ENCODE measurements at regions not wholly inside any gene's neighbourhood (a gene's known extent, or its start where the extent isn't known, plus 50 kb on each side); places are given as distances from the start of the nearest gene placed in this dataset.
A peak's percentile ranks its signal among the peaks of the same experiment; 100 is the strongest.

DNA sequence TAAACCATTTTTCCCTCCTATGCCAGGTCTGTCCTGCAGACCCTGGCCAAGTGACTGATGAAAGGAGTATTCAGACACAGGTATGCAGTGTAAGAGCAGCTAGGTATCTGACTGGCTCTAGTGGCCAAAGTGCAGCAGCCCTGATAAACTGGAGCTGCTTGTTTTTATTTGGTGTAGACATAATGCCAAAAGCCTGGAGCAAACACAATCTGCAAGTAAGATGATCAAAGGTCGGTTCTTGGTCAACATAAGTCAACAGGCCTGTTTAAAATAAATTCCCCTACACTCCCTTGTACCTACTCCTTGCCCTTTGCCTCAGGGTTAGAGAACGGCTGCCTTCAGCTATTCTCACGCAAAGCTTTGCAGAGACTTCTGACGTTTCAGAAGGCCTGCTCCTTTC is 1003.1 kb downstream of the ZPLD1 start:
- no peaks in the 10 kb centered on the region for H3K4me1 ChIP-seq (ENCODE audit: control insufficient read depth in 2 of 2, insufficient read depth in 1 of 2, low read depth in 1 of 2, low read length in 2 of 2)
- no peak overlapping the region for H3K4me2 ChIP-seq (ENCODE audit: insufficient read depth, low read length, poor library complexity, severe bottlenecking)
- no peak overlapping the region for H2AK5ac ChIP-seq (ENCODE audit: low read depth, low read length)
- H3K23ac ChIP-seq (ENCODE audit: low read depth, low read length, poor library complexity) = no peak overlapping the region
- no peak overlapping the region for H4K91ac ChIP-seq (ENCODE audit: low read depth, low read length, poor library complexity)
- WGBS, 2 donors (ENCODE audit: extremely low coverage in 2 of 2, insufficient read length in 2 of 2, insufficient replicate concordance in 1 of 2) = no CpG with 5 or more reads among the region's 4 CpGs
- no peak overlapping the region for H3K4me3 ChIP-seq (ENCODE audit: low read length in 2 of 2)
- H3K9ac ChIP-seq (ENCODE audit: low read depth, low read length, poor library complexity) = no peak overlapping the region
- H3K4ac ChIP-seq (ENCODE audit: low read length) = no peak overlapping the region
- DNase-seq (ENCODE audit: low spot score) = no peak
- no peak overlapping the region for H4K8ac ChIP-seq (ENCODE audit: low read depth, low read length)
- no peak overlapping the region for H3K14ac ChIP-seq (ENCODE audit: low read length)
- H3K27me3 ChIP-seq (ENCODE audit: control insufficient read depth in 3 of 3, insufficient read depth in 3 of 3, low read depth in 1 of 3, low read length in 3 of 3) = no peaks in the 10 kb centered on the region
- no peaks in the 10 kb centered on the region for H3K79me1 ChIP-seq (ENCODE audit: low read depth, low read length)
- no peak overlapping the region for H3K18ac ChIP-seq (ENCODE audit: low read length)
- H2AFZ ChIP-seq (ENCODE audit: low read length) = no peak overlapping the region
- no peak overlapping the region for H2BK5ac ChIP-seq (ENCODE audit: low read length)
- no peak overlapping the region for H2BK120ac ChIP-seq (ENCODE audit: low read depth, low read length)
- no peak overlapping the region for H2BK15ac ChIP-seq (ENCODE audit: low read length)
- no peak overlapping the region for H2BK12ac ChIP-seq (ENCODE audit: low read length)
- no peaks in the 10 kb centered on the region for H3K36me3 ChIP-seq (replicated peaks in 1 of 2; ENCODE audit: control insufficient read depth in 2 of 2, insufficient read depth in 2 of 2, low read length in 2 of 2)
- peaks cover 0 to 5% of the 10 kb centered on the region in 2 donors for H3K9me3 ChIP-seq (replicated peaks in 1 of 2; ENCODE audit: control insufficient read depth in 2 of 2, insufficient read depth in 1 of 2, low read depth in 1 of 2, low read length in 2 of 2)
- H3K27ac ChIP-seq (replicated peaks; ENCODE audit: low read length) = no peak overlapping the region

- H3K9ac ChIP-seq (ENCODE audit: low read depth, low read length, poor library complexity) = no peak overlapping the region
- DNase-seq (ENCODE audit: low spot score) = no peak
Measured at GRCh38 chr3:103440539-103441203, 1005.9 kb downstream of the ZPLD1 start.

DNA sequence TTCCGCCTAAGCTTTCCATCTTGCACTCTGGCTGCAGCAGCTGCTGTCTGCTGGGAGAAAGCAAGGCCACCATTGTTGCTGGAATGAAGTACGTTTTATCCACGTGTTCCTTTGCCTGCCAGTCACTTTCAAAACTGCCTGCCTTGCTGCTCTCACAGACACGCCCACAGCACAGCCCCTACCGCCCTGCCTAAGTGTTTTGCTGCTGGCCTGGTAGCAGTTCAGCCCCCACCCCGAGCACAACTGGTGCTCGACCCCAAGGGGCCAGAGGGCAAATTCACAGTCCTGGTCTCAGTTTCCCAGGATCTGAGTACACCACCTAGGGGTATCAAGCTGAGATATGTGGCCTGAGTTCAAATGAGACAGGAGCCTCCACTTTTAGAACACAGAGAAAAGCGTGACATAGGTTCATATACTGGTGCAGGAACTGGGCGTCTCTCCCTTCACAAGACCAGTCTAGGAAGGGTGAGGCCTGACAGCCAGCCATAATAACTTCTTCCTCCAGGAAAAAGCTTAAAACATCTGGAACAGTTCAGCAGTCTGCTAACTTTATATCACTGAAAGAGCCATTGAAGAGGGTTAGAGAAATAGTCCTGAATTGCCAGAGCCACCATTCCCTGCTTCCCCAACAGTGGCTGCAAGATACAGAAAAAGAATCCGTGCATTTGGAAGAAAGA is 1012.3 kb downstream of the ZPLD1 start:
- H4K8ac ChIP-seq (ENCODE audit: low read depth, low read length) = peak overlapping the region; percentile 89
- peak overlapping the region; percentile 82 for H2AFZ ChIP-seq (ENCODE audit: low read length)
- H3K9ac ChIP-seq (ENCODE audit: low read depth, low read length, poor library complexity) = no peak overlapping the region
- H3K36me3 ChIP-seq (replicated peaks in 1 of 2; ENCODE audit: control insufficient read depth in 2 of 2, insufficient read depth in 2 of 2, low read length in 2 of 2) = no peaks in the 10 kb centered on the region
- no peak overlapping the region for H2AK5ac ChIP-seq (ENCODE audit: low read depth, low read length)
- H3K4ac ChIP-seq (ENCODE audit: low read length) = no peak overlapping the region
- no peak overlapping the region for H2BK120ac ChIP-seq (ENCODE audit: low read depth, low read length)
- peaks cover 0 to 2% of the 10 kb centered on the region in 2 donors for H3K9me3 ChIP-seq (replicated peaks in 1 of 2; ENCODE audit: control insufficient read depth in 2 of 2, insufficient read depth in 1 of 2, low read depth in 1 of 2, low read length in 2 of 2)
- no peak overlapping the region for H3K27ac ChIP-seq (replicated peaks; ENCODE audit: low read length)
- DNase-seq (ENCODE audit: low spot score) = no peak
- H3K23ac ChIP-seq (ENCODE audit: low read depth, low read length, poor library complexity) = no peak overlapping the region
- no peaks in the 10 kb centered on the region for H3K4me1 ChIP-seq (ENCODE audit: control insufficient read depth in 2 of 2, insufficient read depth in 1 of 2, low read depth in 1 of 2, low read length in 2 of 2)
- H3K27me3 ChIP-seq (ENCODE audit: control insufficient read depth in 3 of 3, insufficient read depth in 3 of 3, low read depth in 1 of 3, low read length in 3 of 3) = no peaks in the 10 kb centered on the region
- H3K14ac ChIP-seq (ENCODE audit: low read length) = no peak overlapping the region
- no peak overlapping the region for H3K4me3 ChIP-seq (ENCODE audit: low read length in 2 of 2)
- H2BK12ac ChIP-seq (ENCODE audit: low read length) = no peak overlapping the region
- H3K4me2 ChIP-seq (ENCODE audit: insufficient read depth, low read length, poor library complexity, severe bottlenecking) = no peak overlapping the region
- H3K79me1 ChIP-seq (ENCODE audit: low read depth, low read length) = no peaks in the 10 kb centered on the region
- H4K91ac ChIP-seq (ENCODE audit: low read depth, low read length, poor library complexity) = no peak overlapping the region
- H3K18ac ChIP-seq (ENCODE audit: low read length) = no peak overlapping the region
- H2BK5ac ChIP-seq (ENCODE audit: low read length) = no peak overlapping the region
- no peak overlapping the region for H2BK15ac ChIP-seq (ENCODE audit: low read length)
- no CpG with 5 or more reads among the region's 10 CpGs for WGBS, 2 donors (ENCODE audit: extremely low coverage in 2 of 2, insufficient read length in 2 of 2, insufficient replicate concordance in 1 of 2)

More at GRCh38 chr3:103440539-103441203, 1005.9 kb downstream of the ZPLD1 start:
- Histone ChIP-seq H3K14ac (ENCODE audit: low read length) (no peak overlapping the region), H3K18ac (ENCODE audit: low read length) (no peak overlapping the region), H3K79me1 (ENCODE audit: low read depth, low read length) (no peaks in the 10 kb centered on the region), H2BK12ac (ENCODE audit: low read length) (no peak overlapping the region), H2BK120ac (ENCODE audit: low read depth, low read length) (no peak overlapping the region), H4K8ac (ENCODE audit: low read depth, low read length) (no peak overlapping the region), H2BK15ac (ENCODE audit: low read length) (no peak overlapping the region), H3K4me2 (ENCODE audit: insufficient read depth, low read length, poor library complexity, severe bottlenecking) (no peak overlapping the region), H3K23ac (ENCODE audit: low read depth, low read length, poor library complexity) (no peak overlapping the region), H3K9me3 (replicated peaks in 1 of 2; ENCODE audit: control insufficient read depth in 2 of 2, insufficient read depth in 1 of 2, low read depth in 1 of 2, low read length in 2 of 2) (peaks cover 0 to 5% of the 10 kb centered on the region in 2 donors), H3K4ac (ENCODE audit: low read length) (no peak overlapping the region), H3K36me3 (replicated peaks in 1 of 2; ENCODE audit: control insufficient read depth in 2 of 2, insufficient read depth in 2 of 2, low read length in 2 of 2) (no peaks in the 10 kb centered on the region), H3K4me3 (ENCODE audit: low read length in 2 of 2) (no peak overlapping the region), H3K27ac (replicated peaks; ENCODE audit: low read length) (no peak overlapping the region), H3K4me1 (ENCODE audit: control insufficient read depth in 2 of 2, insufficient read depth in 1 of 2, low read depth in 1 of 2, low read length in 2 of 2) (no peaks in the 10 kb centered on the region), H2AK5ac (ENCODE audit: low read depth, low read length) (no peak overlapping the region), H2BK5ac (ENCODE audit: low read length) (no peak overlapping the region), H4K91ac (ENCODE audit: low read depth, low read length, poor library complexity) (no peak overlapping the region), H2AFZ (ENCODE audit: low read length) (no peak overlapping the region), H3K27me3 (ENCODE audit: control insufficient read depth in 3 of 3, insufficient read depth in 3 of 3, low read depth in 1 of 3, low read length in 3 of 3) (no peaks in the 10 kb centered on the region)
- no CpG with 5 or more reads among the region's 1 CpG for WGBS, 2 donors (ENCODE audit: extremely low coverage in 2 of 2, insufficient read length in 2 of 2, insufficient replicate concordance in 1 of 2)

- Histone ChIP-seq H3K36me3 (replicated peaks in 1 of 2; ENCODE audit: control insufficient read depth in 2 of 2, insufficient read depth in 2 of 2, low read length in 2 of 2) (no peaks in the 10 kb centered on the region), H3K18ac (ENCODE audit: low read length) (no peak overlapping the region), H3K4me1 (ENCODE audit: control insufficient read depth in 2 of 2, insufficient read depth in 1 of 2, low read depth in 1 of 2, low read length in 2 of 2) (no peaks in the 10 kb centered on the region), H3K23ac (ENCODE audit: low read depth, low read length, poor library complexity) (no peak overlapping the region), H2BK120ac (ENCODE audit: low read depth, low read length) (no peak overlapping the region), H3K27ac (replicated peaks; ENCODE audit: low read length) (no peak overlapping the region), H2AFZ (ENCODE audit: low read length) (no peak overlapping the region), H3K14ac (ENCODE audit: low read length) (no peak overlapping the region), H3K4ac (ENCODE audit: low read length) (no peak overlapping the region), H3K9me3 (replicated peaks in 1 of 2; ENCODE audit: control insufficient read depth in 2 of 2, insufficient read depth in 1 of 2, low read depth in 1 of 2, low read length in 2 of 2) (peaks cover 0 to 2% of the 10 kb centered on the region in 2 donors), H2BK5ac (ENCODE audit: low read length) (no peak overlapping the region), H3K4me3 (ENCODE audit: low read length in 2 of 2) (no peak overlapping the region), H2BK12ac (ENCODE audit: low read length) (no peak overlapping the region), H2AK5ac (ENCODE audit: low read depth, low read length) (no peak overlapping the region), H3K79me1 (ENCODE audit: low read depth, low read length) (no peaks in the 10 kb centered on the region), H3K4me2 (ENCODE audit: insufficient read depth, low read length, poor library complexity, severe bottlenecking) (no peak overlapping the region), H3K9ac (ENCODE audit: low read depth, low read length, poor library complexity) (no peak overlapping the region), H4K91ac (ENCODE audit: low read depth, low read length, poor library complexity) (no peak overlapping the region), H2BK15ac (ENCODE audit: low read length) (no peak overlapping the region), H4K8ac (ENCODE audit: low read depth, low read length) (no peak overlapping the region), H3K27me3 (ENCODE audit: control insufficient read depth in 3 of 3, insufficient read depth in 3 of 3, low read depth in 1 of 3, low read length in 3 of 3) (no peaks in the 10 kb centered on the region)
- no CpG with 5 or more reads among the region's 1 CpG for WGBS, 2 donors (ENCODE audit: extremely low coverage in 2 of 2, insufficient read length in 2 of 2, insufficient replicate concordance in 1 of 2)
- DNase-seq (ENCODE audit: low spot score) = no peak
Measured at GRCh38 chr3:103453152-103453551, 1018.3 kb downstream of the ZPLD1 start.
